ENCODE measurements at regions not wholly inside any gene's neighbourhood (a gene's known extent, or its start where the extent isn't known, plus 50 kb on each side); places are given as distances from the start of the nearest gene placed in this dataset.
"Not testable (repeated sequence)": the region's sequence is repeated elsewhere in the genome, so short reads cannot be mapped to it uniquely, and the experiment has no call there.

GRCh38 chr10:43855667-43856210 lies 207.1 kb upstream of the ZNF32 start:
- DNase-seq (ENCODE audit: low read depth in 2 of 2), result no peak

GRCh38 chr10:43854007-43854406 lies 205.3 kb upstream of the ZNF32 start:
- no peak for DNase-seq (ENCODE audit: low read depth in 2 of 2)

- DNase-seq (ENCODE audit: low read depth in 2 of 2), result no peak
Observed at GRCh38 chr10:43853369-43853768, 204.7 kb upstream of the ZNF32 start.

- no peak for DNase-seq (ENCODE audit: low read depth in 2 of 2)
Observed at GRCh38 chr10:43852644-43853214, 204.0 kb upstream of the ZNF32 start.

- no peak for DNase-seq (ENCODE audit: low read depth in 2 of 2)
Observed at GRCh38 chr10:43852149-43852548, 203.5 kb upstream of the ZNF32 start.

- no peak for DNase-seq (ENCODE audit: low read depth in 2 of 2)
Observed at GRCh38 chr10:43851030-43851429, 202.3 kb upstream of the ZNF32 start.

- DNase-seq (ENCODE audit: low read depth in 2 of 2), result no peak
Observed at GRCh38 chr10:43849551-43849950, 200.9 kb upstream of the ZNF32 start.

GRCh38 chr10:43846968-43847367 lies 198.3 kb upstream of the ZNF32 start:
- no peak for DNase-seq (ENCODE audit: low read depth in 2 of 2)

GRCh38 chr10:43846187-43846680 lies 197.6 kb upstream of the ZNF32 start:
- DNase-seq (ENCODE audit: low read depth in 2 of 2), result no peak

- no peak for DNase-seq (ENCODE audit: low read depth in 2 of 2)
Observed at GRCh38 chr10:43845121-43845520, 196.4 kb upstream of the ZNF32 start.

GRCh38 chr10:43844221-43844620 lies 195.5 kb upstream of the ZNF32 start:
- DNase-seq (ENCODE audit: low read depth in 2 of 2), result no peak

GRCh38 chr10:43843321-43844101 lies 194.8 kb upstream of the ZNF32 start:
- no peak for DNase-seq (ENCODE audit: low read depth in 2 of 2)

- DNase-seq (ENCODE audit: low read depth in 2 of 2), result no peak
Observed at GRCh38 chr10:43842496-43842895, 193.8 kb upstream of the ZNF32 start.

GRCh38 chr10:43842072-43842471 lies 193.4 kb upstream of the ZNF32 start:
- no peak for DNase-seq (ENCODE audit: low read depth in 2 of 2)

- DNase-seq (ENCODE audit: low read depth in 2 of 2), result no peak
Observed at GRCh38 chr10:43839973-43840372, 191.3 kb upstream of the ZNF32 start.

- DNase-seq (ENCODE audit: low read depth in 2 of 2), result not testable (repeated sequence)
Observed at GRCh38 chr10:43834751-43835150, 186.1 kb upstream of the ZNF32 start.

GRCh38 chr10:43827853-43828252 lies 179.2 kb upstream of the ZNF32 start:
- no peak for DNase-seq (ENCODE audit: low read depth in 2 of 2)

GRCh38 chr10:43825984-43826383 lies 177.3 kb upstream of the ZNF32 start:
- no peak for DNase-seq (ENCODE audit: low read depth in 2 of 2)

GRCh38 chr10:43825421-43825820 lies 176.7 kb upstream of the ZNF32 start:
- DNase-seq (ENCODE audit: low read depth in 2 of 2), result no peak

- no peak for DNase-seq (ENCODE audit: low read depth in 2 of 2)
Observed at GRCh38 chr10:43824934-43825333, 176.3 kb upstream of the ZNF32 start.

- no peak for DNase-seq (ENCODE audit: low read depth in 2 of 2)
Observed at GRCh38 chr10:43822631-43823580, 174.2 kb upstream of the ZNF32 start.

- no peak for DNase-seq (ENCODE audit: low read depth in 2 of 2)
Observed at GRCh38 chr10:43821103-43821502, 172.4 kb upstream of the ZNF32 start.
